Activated T-cell treated with anti-CD3 and anti-CD28 coated beads for 48 hours (primary cell): ENCODE measurements at regions not wholly inside any gene's neighbourhood (a gene's known extent, or its start where the extent isn't known, plus 50 kb on each side); places are given as distances from the start of the nearest gene placed in this dataset.

Experiments used
- DNase-seq: peaks from one replicate; pipeline ENCODE4 v3.0.0-alpha.2; 2020; ENCODE audit warnings: low read depth

DNA sequence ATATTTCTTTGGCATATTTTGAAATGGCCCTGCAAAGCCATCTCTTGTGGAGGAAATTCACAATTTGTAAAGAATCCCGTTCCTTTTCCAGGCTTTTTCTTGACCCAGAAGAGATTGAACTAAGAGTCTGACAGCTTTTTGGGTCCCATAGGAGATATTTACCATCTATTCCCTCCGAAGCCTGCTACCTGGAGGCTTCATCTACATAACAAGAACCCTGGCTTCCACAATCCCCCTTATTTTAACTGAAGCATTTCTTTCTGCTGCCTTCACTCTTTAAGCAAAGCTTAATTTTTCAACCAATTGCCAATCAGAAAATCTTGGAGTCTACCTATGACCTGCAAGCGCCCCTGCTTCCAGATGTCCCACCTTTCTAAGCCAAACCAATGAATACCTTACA is 248.1 kb upstream of the GADL1 start:
- DNase-seq: no peak

DNA sequence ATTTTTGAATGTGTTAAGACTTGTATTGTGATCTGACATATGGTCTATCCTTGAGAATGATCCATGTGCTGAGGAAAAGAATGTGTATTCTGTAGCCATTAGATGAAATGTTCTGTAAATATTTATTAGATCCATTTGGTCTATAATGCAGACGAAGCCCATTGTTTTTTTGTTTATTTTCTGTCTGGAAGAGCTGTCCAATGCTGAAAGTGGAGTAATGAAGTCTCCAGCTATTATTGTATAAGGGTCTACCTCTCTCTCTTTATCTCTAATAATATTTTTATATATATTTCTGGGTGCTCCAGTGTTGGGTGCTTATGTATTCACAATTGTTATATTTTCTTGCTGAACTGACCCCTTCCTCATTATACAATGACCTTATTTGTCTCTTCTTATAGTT is 250.6 kb upstream of the GADL1 start:
- no peak for DNase-seq

DNA sequence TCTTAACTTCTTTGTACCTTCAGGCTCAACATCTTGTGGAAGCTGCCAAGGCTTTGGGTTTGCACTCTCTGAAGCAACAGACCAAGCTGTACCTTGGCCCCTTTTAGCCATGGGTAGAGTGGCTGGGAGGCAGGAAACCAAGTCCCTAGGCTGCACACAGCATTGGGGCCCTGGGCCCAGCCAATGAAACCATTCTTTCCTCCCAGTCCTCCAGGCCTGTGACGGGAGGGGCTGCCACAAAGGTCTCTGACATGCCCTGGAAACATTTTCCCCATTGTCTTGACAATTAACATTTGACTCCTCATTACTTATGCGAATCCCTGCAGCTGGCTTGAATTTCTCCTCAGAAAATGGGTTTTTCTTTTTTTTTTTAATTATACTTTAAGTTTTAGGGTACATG is 253.1 kb upstream of the GADL1 start:
- DNase-seq: no peak

DNA sequence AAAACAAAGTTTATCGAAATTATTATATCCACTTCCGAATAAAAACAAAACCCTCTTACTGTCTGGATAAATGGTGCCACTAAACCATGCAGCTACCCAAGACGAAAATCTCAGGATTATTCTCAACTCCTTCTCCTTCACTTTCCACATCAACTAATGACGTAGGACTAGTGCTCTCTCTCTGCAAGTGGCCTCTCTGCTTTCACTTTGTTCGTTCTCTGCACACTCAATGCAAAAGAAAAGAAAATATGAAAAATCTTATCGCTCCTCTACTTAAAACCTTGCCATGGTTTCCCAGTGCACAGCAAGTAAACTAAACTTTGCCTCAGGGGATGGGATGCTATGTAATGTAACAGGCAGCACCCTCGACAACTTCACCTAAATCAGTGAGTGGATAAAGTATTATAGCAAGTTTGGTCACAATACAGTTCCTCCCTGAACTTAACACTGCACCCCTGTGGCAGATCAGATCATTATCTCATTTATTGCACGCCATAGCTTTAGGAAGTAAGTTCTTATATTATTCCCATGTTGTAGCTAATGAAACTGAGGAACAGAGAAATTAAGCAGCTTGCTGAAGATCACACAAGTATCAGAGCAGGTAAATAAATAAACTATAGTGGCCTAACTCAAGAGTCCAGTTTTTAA is 262.7 kb upstream of the GADL1 start:
- DNase-seq: no peak

- no peak for DNase-seq
These were observed 263.6 kb upstream of the GADL1 start for GRCh38 chr3:31157893-31158620.

DNA sequence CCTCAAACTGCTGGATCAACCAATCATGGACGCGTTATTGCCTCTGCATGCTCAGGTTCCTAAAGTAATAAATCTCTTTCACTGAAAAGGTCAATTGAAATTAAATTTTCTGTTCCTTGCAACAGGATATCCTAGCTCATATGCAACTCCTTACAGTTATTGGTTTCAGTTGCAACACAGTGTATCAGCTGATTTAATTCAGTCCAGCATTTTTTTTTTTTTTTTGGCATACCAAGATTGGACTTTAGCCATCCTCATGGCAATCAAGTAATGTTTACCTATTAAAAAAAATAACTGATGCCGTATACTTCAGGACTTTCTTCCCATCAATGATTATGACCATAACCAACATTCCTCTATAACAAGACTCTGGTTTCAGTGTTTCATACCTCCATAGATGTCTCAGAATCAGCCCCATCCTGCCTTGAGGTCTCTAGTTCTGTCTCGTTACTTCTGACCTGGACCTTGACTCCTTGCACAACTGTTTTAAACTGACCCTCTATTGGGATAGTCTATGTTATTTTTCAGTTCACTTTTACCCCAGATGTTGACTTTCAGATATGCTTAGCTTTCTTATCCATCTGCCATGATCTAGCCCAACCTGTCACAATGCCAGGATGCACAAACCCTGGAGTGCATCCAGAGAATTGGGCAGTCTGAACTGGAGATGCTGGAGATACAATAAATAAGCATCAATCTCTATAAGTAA is 265.0 kb upstream of the GADL1 start:
- DNase-seq: no peak

DNA sequence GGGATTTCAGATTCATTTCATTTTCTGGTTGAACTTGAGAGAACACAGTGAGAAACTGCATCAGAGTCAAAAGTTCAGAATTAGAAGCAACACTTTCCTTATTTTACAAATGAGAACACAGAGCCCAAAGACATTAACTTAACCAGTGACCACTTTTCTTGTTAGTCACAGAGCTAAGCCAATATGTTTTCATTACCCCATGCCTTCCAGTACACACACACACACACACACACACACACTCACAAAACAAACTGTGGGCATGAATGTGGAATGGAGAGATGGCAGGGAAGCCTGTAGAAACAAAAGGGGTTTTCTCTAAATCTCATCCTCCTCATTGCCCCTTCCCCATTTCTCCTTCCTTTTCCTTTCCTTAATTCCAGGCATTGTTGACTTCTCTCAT is 267.4 kb upstream of the GADL1 start:
- no peak for DNase-seq

DNA sequence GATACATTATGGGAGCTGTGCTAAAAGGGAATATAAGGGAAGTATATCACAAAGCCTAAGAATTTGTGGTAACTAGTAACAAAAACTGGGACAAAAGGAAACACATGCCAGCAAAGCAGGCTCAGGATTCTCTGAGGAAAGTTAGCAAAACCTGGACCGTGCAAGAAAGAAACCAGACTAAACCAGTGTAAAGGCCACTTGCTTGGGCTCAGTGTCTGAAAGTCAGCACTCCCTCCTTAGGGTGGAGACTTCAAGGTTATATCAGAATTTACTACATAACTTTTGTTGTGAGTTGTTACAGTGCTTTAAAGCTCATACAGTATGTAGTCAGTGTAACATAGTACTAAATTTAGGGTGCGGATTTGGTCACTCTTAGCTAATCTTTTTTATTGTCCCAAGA is 269.9 kb upstream of the GADL1 start:
- no peak for DNase-seq

DNA sequence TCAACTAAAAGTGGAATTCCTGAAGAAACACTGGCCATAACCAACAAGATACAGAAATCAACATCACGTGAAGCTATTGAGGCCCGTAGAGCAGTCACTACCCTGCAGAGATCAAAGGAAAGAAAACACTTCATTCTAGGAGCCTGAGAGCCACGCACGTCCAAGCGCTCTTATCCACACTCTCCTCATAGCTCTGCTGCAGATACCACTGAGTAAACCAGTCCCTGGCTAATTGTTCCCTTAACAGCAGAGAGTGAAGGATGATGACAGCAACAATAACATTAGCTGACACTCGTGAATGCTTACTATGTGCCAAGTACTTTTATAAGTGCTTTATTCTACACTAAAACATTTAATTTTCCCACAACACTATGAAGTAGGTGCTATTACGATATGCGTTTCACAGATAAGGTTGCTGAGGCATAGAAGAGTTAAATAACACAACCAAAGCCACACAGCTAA is 271.0 kb upstream of the GADL1 start:
- DNase-seq: no peak

DNA sequence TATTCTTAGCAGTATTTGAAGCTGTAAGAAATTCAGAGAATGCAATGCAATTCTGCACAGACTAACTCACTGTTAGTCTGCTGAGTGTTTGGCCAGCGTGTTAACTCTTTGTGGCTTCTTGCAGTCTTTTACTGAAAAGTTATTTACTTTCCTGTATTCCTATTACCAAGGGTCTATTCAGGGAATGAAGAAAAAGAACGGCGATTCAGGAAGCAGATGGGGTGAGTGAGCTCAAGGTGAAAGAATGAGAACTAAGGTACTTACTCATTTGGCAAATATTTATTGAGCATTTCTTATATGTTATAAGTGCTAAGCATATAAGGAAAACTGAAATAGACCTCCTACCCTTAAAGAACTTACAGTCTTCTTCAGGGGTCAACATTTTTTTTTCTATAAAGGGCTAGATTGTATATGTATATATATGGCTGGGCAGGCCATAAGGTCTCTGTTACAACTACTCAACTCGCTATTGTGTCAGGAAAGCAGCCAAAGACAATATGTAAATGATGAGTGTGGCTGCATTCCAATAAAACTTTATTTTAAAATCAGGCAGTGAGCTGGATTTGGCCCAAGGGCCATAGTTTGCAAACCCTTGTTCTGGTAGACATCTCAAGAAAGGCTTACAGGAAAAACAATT is 271.9 kb upstream of the GADL1 start:
- DNase-seq: no peak

DNA sequence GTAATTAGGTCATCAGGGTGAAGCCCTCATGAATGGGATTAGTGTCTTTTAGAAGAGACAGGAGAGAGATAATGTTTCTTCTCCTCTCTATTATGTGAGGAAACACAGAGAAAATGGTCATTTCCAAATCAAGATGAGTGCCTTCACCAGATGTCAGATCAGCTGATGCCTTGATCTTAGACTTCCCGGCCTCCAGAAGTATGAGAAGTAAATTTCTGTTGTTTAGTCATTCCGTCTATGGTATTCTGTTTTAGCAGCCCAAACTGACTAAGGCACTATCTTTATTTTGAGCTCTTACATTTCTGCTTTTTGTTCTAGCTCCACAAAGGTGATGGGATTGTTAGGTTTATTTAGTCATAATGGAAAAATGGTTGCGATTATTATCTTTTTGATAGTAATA is 273.2 kb upstream of the GADL1 start:
- no peak for DNase-seq

- DNase-seq: no peak
These were observed 276.6 kb upstream of the GADL1 start for GRCh38 chr3:31170932-31171670.

- no peak for DNase-seq
These were observed 277.9 kb upstream of the GADL1 start for GRCh38 chr3:31172336-31172735.

DNA sequence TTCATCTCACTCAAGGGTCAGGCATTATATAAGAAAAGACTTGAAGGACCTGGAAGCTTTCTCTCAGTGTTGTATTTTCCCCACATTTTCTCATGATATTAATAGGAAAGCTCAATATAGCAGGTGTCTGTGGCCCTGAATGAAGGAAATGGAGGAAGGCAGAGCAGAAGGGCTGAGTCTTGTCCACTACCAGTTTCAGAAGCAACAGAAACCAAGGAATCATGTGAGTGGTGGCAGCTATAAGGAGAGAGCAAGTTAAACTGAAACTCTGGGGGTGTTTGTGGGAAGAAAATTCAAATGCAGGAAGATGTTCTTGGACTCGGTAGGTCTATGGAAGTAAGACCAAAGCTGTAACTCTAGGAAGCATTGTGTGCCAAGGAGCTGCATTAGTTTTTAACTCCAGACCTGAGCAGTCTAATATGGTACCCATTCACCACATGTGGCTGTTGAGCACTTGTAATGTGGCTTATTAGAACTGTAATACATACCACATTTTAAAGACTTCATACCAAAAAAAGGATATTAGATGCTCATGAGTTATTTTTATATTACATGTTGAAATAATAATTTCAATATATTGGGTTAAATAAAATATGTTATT is 278.8 kb upstream of the GADL1 start:
- DNase-seq: no peak

- DNase-seq: no peak
These were observed 279.6 kb upstream of the GADL1 start for GRCh38 chr3:31174079-31174478.

DNA sequence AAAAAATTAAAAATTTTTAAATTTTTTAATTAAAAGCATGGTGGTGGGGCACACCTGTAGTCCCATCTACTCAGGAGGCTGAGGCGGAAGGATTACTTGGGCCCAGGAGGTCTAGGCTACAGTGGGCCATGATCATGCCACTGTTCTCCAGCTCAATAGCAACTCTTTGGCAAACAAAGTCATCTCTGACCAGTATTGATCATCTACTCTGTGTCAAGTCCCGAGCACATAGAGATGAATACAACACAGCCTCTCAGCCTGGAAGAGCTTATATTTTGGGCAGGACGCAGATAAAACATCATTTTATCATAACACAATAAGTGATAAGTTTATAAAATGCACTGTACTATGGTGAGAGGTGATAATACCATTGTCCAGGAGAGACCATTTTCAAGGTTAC is 281.6 kb upstream of the GADL1 start:
- DNase-seq: no peak

DNA sequence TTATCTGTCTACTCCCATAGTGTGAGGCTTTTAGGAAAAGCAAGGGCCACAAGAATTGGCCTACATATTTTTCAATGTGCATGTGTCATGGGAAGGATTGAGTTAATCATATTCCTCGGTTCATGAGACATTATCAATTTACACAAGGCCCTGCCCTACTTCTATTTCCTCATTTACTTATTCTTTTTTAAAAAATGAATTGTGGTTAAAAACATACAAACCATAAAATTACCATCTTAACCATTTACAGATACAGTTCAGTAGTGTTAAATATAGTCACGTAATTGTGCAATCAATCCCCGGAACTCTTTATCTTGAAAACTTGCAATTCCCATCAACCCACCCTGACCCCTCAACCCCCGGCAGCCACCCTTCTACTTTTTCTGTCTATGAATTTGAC is 284.0 kb upstream of the GADL1 start:
- no peak for DNase-seq

DNA sequence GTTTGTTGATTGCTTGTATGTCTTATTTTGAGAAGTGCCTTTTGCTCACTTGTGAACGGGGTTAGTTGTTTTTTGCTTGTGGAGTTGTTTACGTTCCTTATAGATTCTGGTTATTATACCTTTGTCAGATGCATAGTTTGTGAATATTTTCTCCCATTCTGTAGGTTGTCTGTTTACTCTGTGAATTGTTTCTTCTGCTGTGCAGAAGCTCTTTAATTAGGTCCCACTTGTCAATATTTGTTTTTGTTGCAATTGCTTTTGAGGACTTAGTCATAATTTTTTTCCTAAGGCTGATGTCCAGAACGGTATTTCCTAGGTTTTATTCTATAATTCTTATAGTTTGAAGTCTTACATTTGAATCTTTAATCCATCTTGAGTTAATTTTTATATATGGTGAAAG is 285.3 kb upstream of the GADL1 start:
- no peak for DNase-seq

DNA sequence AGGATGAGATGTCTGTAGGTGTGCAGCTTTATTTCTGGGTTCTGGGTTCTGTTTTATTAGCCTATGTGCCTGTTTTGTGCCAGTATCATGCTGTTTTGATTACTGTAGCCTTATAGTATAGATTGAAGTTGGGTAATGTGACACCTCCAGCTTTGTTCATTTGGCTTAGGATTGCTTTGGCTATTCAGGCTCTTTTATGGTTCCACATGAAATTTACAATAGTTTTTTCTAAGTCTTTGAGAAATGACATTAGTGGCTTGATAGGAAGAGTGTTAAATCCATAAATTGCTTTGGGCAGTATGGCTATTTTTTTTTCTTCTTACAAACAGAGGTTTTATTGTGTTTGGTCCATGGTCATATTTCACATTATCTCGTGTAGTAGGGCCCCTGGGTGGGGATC is 285.8 kb upstream of the GADL1 start:
- no peak for DNase-seq

DNA sequence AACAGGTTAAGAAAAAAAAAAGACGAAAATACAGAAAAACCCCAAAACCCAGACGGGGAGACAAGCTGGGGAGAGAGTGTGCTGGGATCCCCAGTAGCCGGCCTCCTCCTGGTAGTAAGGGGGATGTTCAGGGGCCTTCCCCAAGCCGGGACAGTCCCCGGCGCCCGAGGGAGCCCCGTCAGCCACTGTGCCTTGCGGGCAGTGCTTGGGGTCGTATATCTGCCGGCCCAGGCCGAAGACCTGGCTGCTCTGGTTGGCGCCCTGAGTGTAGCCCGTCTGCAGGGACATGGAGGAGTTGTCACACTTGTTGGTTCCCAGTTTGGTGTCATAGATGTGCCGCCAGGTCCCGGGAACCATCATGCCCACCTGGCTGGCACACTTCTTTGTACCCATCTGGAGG is 287.2 kb upstream of the GADL1 start:
- DNase-seq: no peak

GRCh38 chr3:31182661-31183060 is 288.2 kb upstream of the GADL1 start:
- DNase-seq: no peak
